ENCODE measurements at regions not wholly inside any gene's neighbourhood (a gene's known extent, or its start where the extent isn't known, plus 50 kb on each side); places are given as distances from the start of the nearest gene placed in this dataset.

DNA sequence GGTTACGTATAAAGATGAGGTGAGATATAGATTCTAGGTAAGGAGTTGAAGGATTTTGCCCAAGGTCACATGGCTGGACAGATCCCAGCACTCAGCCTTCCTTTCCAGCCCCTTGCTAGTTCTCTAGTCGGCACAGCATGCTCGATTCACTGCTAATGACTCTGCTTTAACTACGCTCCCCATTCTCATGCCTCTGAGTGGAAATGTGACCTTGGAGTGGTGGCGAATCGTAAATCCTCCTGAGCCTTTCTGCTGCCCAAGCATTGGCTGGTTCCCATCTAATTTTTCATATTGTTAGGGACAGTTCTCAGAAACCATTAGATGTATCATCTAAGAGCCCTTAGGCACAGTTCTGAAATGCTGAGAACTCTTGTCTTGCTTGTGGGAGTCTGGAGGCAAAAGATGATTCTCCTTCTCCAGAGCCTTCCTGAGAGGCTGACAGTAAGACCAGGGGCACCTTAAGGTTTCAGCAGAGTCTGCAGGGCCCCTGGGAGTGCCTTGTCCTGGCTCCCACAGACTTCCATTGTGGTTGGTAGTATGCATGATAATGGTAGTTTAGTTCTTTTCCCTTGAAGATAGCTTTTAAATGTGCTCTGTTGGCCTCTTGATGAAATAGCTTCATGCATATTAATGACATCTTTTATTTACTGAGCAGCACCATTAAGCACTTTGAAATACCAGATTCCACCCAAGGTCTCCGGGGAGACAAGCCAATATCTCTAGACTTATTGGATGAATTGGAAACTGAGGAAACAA is 377.8 kb upstream of the SLC14A2 start:
- Histone ChIP-seq H3K27ac (no peak overlapping the region), H3K27me3 (replicated peaks in 1 of 7) (peaks cover 0 to 6% (median 0%) of the 10 kb centered on the region in 7 donors), H3K9me3 (no peaks in the 10 kb centered on the region), H3K36me3 (no peaks in the 10 kb centered on the region), H3K4me3 (no peak overlapping the region), H3K4me1 (no peaks in the 10 kb centered on the region)
- no peak for DNase-seq
- TF ChIP-seq POLR2AphosphoS5 (IDR thresholded peaks at IDR 0.05) (no peak), CTCF (IDR thresholded peaks at IDR 0.05 in 8 of 11, conservative IDR thresholded peaks at IDR 0.05 in 3 of 11) (no peak), POLR2A (IDR thresholded peaks at IDR 0.05) (no peak)
- intact Hi-C loops (cut with DNase I; ENCODE audit: low total_unique reads): no loop called here
- WGBS, 5 donors: 90 to 93% (median 90%) methylated on average over 7 of the region's 7 CpGs

- H3K27me3 ChIP-seq (replicated peaks in 1 of 7): peaks cover 0 to 6% (median 0%) of the 10 kb centered on the region in 7 donors
- no peak overlapping the region for H3K4me3 ChIP-seq
- no peaks in the 10 kb centered on the region for H3K36me3 ChIP-seq
- H3K9me3 ChIP-seq: no peaks in the 10 kb centered on the region
- H3K27ac ChIP-seq: no peak overlapping the region
- no peaks in the 10 kb centered on the region for H3K4me1 ChIP-seq
- WGBS, 5 donors: 74 to 86% (median 82%) methylated on average over 3 of the region's 3 CpGs
- TF ChIP-seq CTCF (IDR thresholded peaks at IDR 0.05 in 8 of 11, conservative IDR thresholded peaks at IDR 0.05 in 3 of 11) (no peak), POLR2A (IDR thresholded peaks at IDR 0.05) (no peak), POLR2AphosphoS5 (IDR thresholded peaks at IDR 0.05) (no peak)
- intact Hi-C loops (cut with DNase I; ENCODE audit: low total_unique reads): no loop called here
- DNase-seq: no peak
Observed at GRCh38 chr18:45241271-45241670, 374.0 kb upstream of the SLC14A2 start.

GRCh38 chr18:45241982-45242565 is 373.2 kb upstream of the SLC14A2 start:
- no peak overlapping the region for H3K27ac ChIP-seq
- TF ChIP-seq POLR2AphosphoS5 (IDR thresholded peaks at IDR 0.05): no peak
- TF ChIP-seq POLR2A (IDR thresholded peaks at IDR 0.05): no peak
- TF ChIP-seq CTCF (IDR thresholded peaks at IDR 0.05 in 8 of 11, conservative IDR thresholded peaks at IDR 0.05 in 3 of 11): no peak
- 91 to 96% (median 93%) methylated on average over 8 of the region's 8 CpGs for WGBS, 5 donors
- intact Hi-C loops (cut with DNase I; ENCODE audit: low total_unique reads): no loop called here
- H3K9me3 ChIP-seq: no peaks in the 10 kb centered on the region
- H3K4me1 ChIP-seq: no peaks in the 10 kb centered on the region
- no peaks in the 10 kb centered on the region for H3K36me3 ChIP-seq
- no peak overlapping the region for H3K4me3 ChIP-seq
- no peak for DNase-seq
- H3K27me3 ChIP-seq (replicated peaks in 1 of 7): peaks cover 0 to 6% (median 0%) of the 10 kb centered on the region in 7 donors

DNA sequence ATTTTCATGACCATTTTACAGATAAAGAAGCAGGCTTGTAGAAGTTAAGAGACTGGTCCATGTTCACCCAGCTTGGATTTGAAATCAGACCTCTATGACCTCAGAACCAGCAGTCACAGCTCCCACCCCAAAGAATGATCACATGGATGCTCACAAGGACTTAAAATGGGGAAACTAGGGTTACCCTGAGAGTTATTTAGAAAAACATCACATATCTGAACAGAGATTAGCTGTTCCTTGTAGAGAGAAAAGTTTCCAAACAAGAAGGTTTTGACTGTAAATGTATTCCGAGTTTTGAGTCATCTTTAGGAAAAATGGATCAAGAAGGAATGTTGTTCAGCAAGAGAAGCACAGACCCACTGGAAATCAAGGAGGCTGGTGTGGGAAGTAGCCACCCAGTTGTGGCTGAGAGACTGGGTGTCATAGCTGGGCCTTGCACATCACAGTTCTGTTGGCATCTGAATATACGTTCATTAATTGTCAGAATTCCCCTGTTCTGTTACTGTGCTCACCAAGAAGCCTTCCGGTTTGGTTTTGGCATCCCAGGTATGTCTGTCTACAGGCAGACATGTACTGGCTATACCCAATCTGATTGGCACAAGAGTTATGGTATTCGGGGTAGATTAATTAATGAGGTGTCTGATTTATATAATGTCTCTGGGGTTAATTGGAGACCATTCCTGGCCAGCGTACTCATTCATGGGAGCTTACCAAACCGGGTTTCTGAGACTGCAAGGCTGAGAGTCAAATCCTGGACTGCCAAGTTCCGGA is 371.8 kb upstream of the SLC14A2 start:
- intact Hi-C loops (cut with DNase I; ENCODE audit: low total_unique reads): no loop called here
- 78 to 90% (median 85%) methylated on average over 7 of the region's 7 CpGs for WGBS, 5 donors
- TF ChIP-seq POLR2AphosphoS5 (IDR thresholded peaks at IDR 0.05) (no peak), CTCF (IDR thresholded peaks at IDR 0.05 in 8 of 11, conservative IDR thresholded peaks at IDR 0.05 in 3 of 11) (no peak), POLR2A (IDR thresholded peaks at IDR 0.05) (no peak)
- Histone ChIP-seq H3K9me3 (no peaks in the 10 kb centered on the region), H3K4me1 (peaks cover 0 to 8% (median 4%) of the 10 kb centered on the region in 6 donors), H3K4me3 (no peak overlapping the region), H3K27me3 (replicated peaks in 1 of 7) (peaks cover 0 to 6% (median 0%) of the 10 kb centered on the region in 7 donors), H3K36me3 (no peaks in the 10 kb centered on the region), H3K27ac (no peak overlapping the region)
- DNase-seq: no peak
